ENCODE measurements at regions not wholly inside any gene's neighbourhood (a gene's known extent, or its start where the extent isn't known, plus 50 kb on each side); places are given as distances from the start of the nearest gene placed in this dataset.

DNA sequence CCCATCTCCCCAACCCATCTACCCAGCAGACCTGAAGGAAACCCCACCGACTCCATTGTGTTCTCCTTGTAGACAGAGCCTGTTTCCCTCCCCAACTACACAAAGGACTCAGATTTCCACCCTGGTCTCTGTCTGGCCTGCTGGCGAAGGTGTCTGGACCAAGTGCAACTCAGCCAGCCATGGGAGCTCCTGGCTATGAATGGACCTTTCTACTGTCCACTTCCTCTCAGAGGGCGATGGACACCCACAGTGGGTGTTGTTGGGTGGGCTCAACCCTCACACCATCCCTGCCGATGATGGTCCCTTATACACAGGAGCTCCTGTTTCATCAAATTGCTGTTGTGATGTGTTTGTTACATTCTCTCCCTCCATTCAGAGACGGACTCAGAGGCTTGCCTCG lies 112.5 kb upstream of the PHACTR3 start:
- intact Hi-C loops (cut with DNase I) = no loop called here
- Histone ChIP-seq H3K4me1 (replicated peaks in 1 of 2) (no peaks in the 10 kb centered on the region), H3K27me3 (no peaks in the 10 kb centered on the region), H3K9me3 (replicated peaks in 1 of 3) (no peaks in the 10 kb centered on the region), H3K36me3 (replicated peaks in 1 of 2) (no peaks in the 10 kb centered on the region), H3K27ac (no peak overlapping the region), H3K4me3 (no peak overlapping the region)
- DNase-seq = no peak
- TF ChIP-seq, protein P1, sequence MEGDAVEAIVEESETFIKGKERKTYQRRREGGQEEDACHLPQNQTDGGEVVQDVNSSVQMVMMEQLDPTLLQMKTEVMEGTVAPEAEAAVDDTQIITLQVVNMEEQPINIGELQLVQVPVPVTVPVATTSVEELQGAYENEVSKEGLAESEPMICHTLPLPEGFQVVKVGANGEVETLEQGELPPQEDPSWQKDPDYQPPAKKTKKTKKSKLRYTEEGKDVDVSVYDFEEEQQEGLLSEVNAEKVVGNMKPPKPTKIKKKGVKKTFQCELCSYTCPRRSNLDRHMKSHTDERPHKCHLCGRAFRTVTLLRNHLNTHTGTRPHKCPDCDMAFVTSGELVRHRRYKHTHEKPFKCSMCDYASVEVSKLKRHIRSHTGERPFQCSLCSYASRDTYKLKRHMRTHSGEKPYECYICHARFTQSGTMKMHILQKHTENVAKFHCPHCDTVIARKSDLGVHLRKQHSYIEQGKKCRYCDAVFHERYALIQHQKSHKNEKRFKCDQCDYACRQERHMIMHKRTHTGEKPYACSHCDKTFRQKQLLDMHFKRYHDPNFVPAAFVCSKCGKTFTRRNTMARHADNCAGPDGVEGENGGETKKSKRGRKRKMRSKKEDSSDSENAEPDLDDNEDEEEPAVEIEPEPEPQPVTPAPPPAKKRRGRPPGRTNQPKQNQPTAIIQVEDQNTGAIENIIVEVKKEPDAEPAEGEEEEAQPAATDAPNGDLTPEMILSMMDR (IDR thresholded peaks at IDR 0.05) = no peak
- TF ChIP-seq POLR2A (IDR thresholded peaks at IDR 0.05) = no peak
- 81 to 89% (median 87%) methylated on average over 5 to 6 of the region's 6 CpGs for WGBS, 4 donors

DNA sequence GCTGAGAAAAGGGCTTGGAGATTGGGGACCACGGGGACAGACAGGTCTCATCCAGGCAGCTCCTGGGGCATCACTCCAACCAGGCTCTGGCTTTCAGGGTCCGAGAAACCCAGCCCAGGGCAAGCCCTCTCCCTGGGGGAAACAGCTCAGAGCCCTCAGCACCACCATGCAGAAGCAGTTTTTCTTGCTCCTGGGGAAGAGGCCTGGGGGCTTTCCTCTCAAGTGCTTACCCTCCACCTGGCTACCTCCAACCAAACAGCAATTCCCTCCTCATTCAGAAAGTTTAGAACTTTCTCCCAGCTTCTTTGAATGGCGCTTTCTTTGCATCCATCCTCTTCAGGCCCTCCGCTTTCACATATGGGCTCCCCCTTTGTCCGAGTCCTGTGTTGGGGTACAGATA lies 110.4 kb upstream of the PHACTR3 start:
- Histone ChIP-seq H3K9me3 (replicated peaks in 1 of 3) (no peaks in the 10 kb centered on the region), H3K36me3 (replicated peaks in 1 of 2) (no peaks in the 10 kb centered on the region), H3K4me3 (no peak overlapping the region), H3K27ac (no peak overlapping the region), H3K27me3 (peaks cover 10% of the 10 kb centered on the region), H3K4me1 (replicated peaks in 1 of 2) (no peaks in the 10 kb centered on the region)
- intact Hi-C loops (cut with DNase I) = no loop called here
- TF ChIP-seq POLR2A (IDR thresholded peaks at IDR 0.05) = no peak
- TF ChIP-seq, protein P1 (IDR thresholded peaks at IDR 0.05) = no peak
- 83 to 98% (median 84%) methylated on average over 5 of the region's 5 CpGs for WGBS, 4 donors
- DNase-seq = no peak

DNA sequence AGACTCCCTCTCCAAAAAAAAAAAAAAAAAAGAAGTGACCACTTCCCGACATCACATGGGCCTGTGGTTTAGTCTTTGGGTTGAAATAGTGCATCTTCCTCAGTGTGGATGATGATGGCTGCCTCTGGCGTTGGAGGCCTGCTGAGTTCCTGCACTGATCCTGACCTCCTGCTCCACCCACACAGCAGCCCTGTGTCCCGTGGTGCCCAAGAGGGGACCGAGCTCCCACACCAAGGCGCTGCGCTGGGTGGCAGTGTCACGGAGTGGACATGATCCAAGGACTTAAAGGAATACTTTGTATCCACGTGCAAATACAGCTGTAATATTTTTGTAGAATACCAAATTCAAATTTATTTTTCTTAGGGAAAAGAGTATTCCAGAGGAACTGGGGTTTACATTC lies 109.2 kb upstream of the PHACTR3 start:
- intact Hi-C loops (cut with DNase I) = no loop called here
- H3K4me1 ChIP-seq (replicated peaks in 1 of 2) = no peaks in the 10 kb centered on the region
- WGBS, 4 donors = 68 to 74% (median 72%) methylated on average over 8 of the region's 8 CpGs
- H3K36me3 ChIP-seq (replicated peaks in 1 of 2) = no peaks in the 10 kb centered on the region
- H3K27ac ChIP-seq = no peak overlapping the region
- no peak overlapping the region for H3K4me3 ChIP-seq
- no peaks in the 10 kb centered on the region for H3K9me3 ChIP-seq (replicated peaks in 1 of 3)
- TF ChIP-seq, protein P1 (IDR thresholded peaks at IDR 0.05) = no peak
- no peak for TF ChIP-seq POLR2A (IDR thresholded peaks at IDR 0.05)
- H3K27me3 ChIP-seq = peaks cover 10% of the 10 kb centered on the region
- no peak for DNase-seq

DNA sequence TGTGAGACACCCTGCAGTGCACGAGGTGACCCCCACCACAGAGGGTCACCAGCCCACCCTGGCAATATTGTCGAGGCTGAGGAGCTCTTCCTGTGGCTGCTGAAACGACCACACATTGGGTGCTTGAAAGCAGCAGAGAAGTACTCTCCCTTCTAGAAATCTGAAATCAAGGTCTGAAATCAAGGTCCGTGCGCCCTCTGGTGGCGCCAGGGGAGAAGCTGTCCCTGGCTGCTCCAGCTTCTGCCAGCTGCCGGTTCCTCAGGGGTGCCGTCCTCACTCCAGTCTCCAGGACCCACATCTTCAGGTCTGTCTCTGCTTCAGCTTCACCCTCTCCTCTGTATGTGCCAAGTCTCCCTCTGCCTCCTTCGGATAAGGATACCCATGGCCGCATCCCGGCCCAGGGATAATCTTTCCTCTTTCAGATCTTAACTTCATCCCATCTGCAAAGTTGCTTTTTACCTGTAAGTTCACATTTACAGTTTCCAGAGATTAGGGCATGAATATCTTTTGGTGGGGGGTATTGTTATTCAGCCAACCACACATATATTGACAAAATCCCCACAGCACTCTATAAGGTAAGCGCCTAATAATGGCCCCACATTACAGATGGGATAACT lies 108.3 kb upstream of the PHACTR3 start:
- 10 to 13% (median 11%) methylated on average over 9 to 12 of the region's 12 CpGs for whole genome bisulfite sequencing, 4 donors
- DNase-seq = peak; percentile 48 to 88 (median 74)
- Histone ChIP-seq H3K4me1 (replicated peaks in 1 of 2) (no peaks in the 10 kb centered on the region), H3K36me3 (replicated peaks in 1 of 2) (no peaks in the 10 kb centered on the region), H3K27me3 (peaks cover 10% of the 10 kb centered on the region), H3K9me3 (replicated peaks in 1 of 3) (no peaks in the 10 kb centered on the region), H3K27ac (no peak overlapping the region), H3K4me3 (no peak overlapping the region)
- TF ChIP-seq, protein P1 (IDR thresholded peaks at IDR 0.05) = peak; percentile 45 to 90 (median 70)
- TF ChIP-seq POLR2A (IDR thresholded peaks at IDR 0.05) = no peak
- intact Hi-C loops (cut with DNase I) = no loop called here
